Breast epithelium (tissue), 4 donors: ENCODE measurements at regions not wholly inside any gene's neighbourhood (a gene's known extent, or its start where the extent isn't known, plus 50 kb on each side); places are given as distances from the start of the nearest gene placed in this dataset.

Source experiments
- DNase-seq, 2 donors: peaks; one replicate each; pipeline ENCODE4 v3.0.0-alpha.2; 2019; ENCODE audit warnings: low spot score in 2 of 2
- H3K27ac ChIP-seq, 2 donors: fragments of 200-600 bp; sonication (generic) in 1 of 2; one replicate each; pipeline ENCODE4 v1.5.1; 2016 to 2019; ENCODE audit warnings: mild to moderate bottlenecking in 1 of 2
- H3K27me3 ChIP-seq, 2 donors: fragments of 200-600 bp; sonication (generic) in 1 of 2; one replicate each; pipeline versions ENCODE4 v1.5.1 to v1.6.0; 2017 to 2019; ENCODE audit warnings: control low read depth in 1 of 2, mild to moderate bottlenecking in 1 of 2
- H3K36me3 ChIP-seq: fragments of 200-600 bp; one replicate; pipeline ENCODE4 v1.5.1; 2019
- H3K4me1 ChIP-seq, 2 donors: fragments of 200-600 bp; sonication (generic); one replicate each; pipeline ENCODE4 v1.5.1; 2016 to 2019; ENCODE audit warnings: control low read depth in 1 of 2
- H3K4me3 ChIP-seq, 3 donors: fragments of 200-600 bp; sonication (generic); 1 replicate in 2 of 3; 2 replicates in 1 of 3; pipeline ENCODE4 v1.5.1; 2016 to 2019; ENCODE audit warnings: mild to moderate bottlenecking in 3 of 3, moderate library complexity in 2 of 3
- H3K9me3 ChIP-seq, 2 donors: fragments of 200-600 bp; sonication (generic) in 1 of 2; one replicate each; pipeline ENCODE4 v1.5.1; 2016 to 2019; ENCODE audit warnings: control low read depth in 1 of 2
- POLR2A ChIP-seq: fragments of 450-650 bp; IDR thresholded peaks from one replicate; pipeline ENCODE4 v1.6.1; 2016; ENCODE audit warnings: antibody characterized with exemption, mild to moderate bottlenecking, moderate library complexity
- POLR2AphosphoS5 ChIP-seq, 3 donors: sonication (generic); formaldehyde crosslinking; IDR thresholded peaks; one replicate each; pipeline ENCODE4 v1.6.1; 2017; ENCODE audit warnings: antibody characterized with exemption in 3 of 3
- intact Hi-C: fragments of 100-400 bp; cut with DNase I; formaldehyde crosslinking; loops from one replicate; pipeline ENCODE4 v1.15.1; 2023; ENCODE audit warnings: low total_unique reads
- TF ChIP-seq, protein P1 (sequence below), 3 donors: fragments of 450-650 bp; IDR thresholded peaks; one replicate each; pipeline ENCODE4 v1.5.1; 2016 to 2017; ENCODE audit warnings: antibody characterized with exemption in 3 of 3, mild to moderate bottlenecking in 3 of 3, moderate library complexity in 3 of 3

DNA sequence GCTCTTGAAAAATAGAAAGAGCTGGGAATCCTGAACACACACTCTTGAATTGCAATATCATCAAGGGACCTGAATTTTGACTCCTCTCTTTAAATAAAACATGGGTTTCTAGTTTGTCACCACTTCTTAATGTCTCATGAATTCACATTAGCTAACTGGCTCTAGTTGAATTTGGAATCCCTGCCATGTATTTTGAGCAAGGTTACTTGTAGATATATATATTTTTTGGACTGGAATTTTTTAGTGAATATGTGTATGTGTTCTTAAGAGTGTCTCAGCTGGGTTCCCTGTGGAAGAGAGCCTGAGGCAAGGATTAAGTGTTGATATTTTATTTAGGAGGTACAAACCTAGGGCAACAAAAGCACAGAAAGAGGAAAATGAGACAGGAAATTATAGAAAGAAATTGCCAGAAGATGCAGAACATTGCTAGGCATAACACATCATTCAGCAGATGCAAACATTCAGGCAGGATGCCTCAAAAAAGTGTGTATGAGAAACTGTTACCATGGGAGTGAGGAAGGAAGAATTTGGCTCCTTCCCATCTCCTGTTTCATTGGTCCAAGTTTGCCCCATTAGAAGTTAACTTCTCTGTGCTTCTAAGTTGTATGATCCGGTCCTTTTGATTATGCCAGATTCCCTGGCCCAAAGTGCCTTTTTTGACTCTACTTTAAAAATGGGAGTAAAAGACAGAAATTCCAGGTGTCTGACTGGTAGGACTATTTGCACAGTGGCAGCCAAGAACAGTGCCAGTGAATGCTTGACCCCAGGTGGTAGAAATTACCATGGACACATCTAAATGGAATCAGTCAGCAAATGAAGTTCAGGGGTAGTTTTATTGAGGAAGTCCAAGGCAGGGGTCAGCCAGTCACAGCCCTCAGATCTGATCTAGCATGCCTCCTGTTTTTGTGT, 253.7 kb upstream of the TGFBR2 start:
- Histone ChIP-seq H3K36me3 (no peaks in the 10 kb centered on the region), H3K4me3 (no peak overlapping the region), H3K27ac (peak overlapping the region in 1 of 2 donors; percentile 49), H3K27me3 (no peaks in the 10 kb centered on the region), H3K9me3 (no peaks in the 10 kb centered on the region), H3K4me1 (no peaks in the 10 kb centered on the region)
- no peak for DNase-seq
- TF ChIP-seq, protein P1, sequence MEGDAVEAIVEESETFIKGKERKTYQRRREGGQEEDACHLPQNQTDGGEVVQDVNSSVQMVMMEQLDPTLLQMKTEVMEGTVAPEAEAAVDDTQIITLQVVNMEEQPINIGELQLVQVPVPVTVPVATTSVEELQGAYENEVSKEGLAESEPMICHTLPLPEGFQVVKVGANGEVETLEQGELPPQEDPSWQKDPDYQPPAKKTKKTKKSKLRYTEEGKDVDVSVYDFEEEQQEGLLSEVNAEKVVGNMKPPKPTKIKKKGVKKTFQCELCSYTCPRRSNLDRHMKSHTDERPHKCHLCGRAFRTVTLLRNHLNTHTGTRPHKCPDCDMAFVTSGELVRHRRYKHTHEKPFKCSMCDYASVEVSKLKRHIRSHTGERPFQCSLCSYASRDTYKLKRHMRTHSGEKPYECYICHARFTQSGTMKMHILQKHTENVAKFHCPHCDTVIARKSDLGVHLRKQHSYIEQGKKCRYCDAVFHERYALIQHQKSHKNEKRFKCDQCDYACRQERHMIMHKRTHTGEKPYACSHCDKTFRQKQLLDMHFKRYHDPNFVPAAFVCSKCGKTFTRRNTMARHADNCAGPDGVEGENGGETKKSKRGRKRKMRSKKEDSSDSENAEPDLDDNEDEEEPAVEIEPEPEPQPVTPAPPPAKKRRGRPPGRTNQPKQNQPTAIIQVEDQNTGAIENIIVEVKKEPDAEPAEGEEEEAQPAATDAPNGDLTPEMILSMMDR (IDR thresholded peaks at IDR 0.05), result no peak
- intact Hi-C loops, result no loop called here

DNA sequence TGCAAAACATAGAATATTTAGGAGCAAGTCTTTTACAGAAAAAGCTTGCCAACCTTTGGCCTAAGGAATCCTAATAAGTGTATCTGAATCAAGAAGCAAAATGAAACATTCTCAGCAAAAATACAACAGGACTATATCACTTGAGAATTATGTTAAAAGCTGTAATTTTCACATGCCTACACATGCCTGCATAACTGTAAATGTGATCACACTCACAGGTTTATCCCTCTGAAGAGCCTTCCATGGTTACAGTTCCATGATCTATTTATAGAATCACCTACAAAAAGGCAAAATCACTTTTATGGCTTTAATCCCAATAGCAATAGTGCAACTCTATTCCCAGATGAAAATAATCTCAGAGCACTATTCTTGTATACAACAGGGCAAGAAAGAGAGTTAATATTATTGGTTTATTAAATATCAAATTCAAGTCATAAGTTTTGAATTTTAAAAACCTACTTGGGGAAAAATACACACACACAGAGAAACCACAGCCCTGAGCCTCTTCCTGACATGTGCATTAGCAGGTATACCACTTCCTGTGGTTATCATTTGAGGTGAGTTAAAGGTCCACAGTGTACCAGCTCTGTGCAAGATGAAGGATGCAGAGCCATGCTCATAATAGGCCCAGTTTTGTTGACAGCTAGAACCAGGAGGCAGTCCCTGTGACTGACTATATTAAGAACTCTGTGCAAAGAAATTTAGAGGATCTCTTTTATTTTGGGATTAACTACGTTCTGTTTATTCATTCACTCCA, 252.5 kb upstream of the TGFBR2 start:
- Histone ChIP-seq H3K4me1 (no peaks in the 10 kb centered on the region), H3K36me3 (no peaks in the 10 kb centered on the region), H3K27me3 (no peaks in the 10 kb centered on the region), H3K27ac (no peak overlapping the region), H3K4me3 (no peak overlapping the region), H3K9me3 (no peaks in the 10 kb centered on the region)
- no peak for DNase-seq
- TF ChIP-seq POLR2A, result no peak
- TF ChIP-seq, protein P1 (IDR thresholded peaks at IDR 0.05), result no peak
- TF ChIP-seq POLR2AphosphoS5 (IDR thresholded peaks at IDR 0.05), result no peak
- intact Hi-C loops, result no loop called here

DNA sequence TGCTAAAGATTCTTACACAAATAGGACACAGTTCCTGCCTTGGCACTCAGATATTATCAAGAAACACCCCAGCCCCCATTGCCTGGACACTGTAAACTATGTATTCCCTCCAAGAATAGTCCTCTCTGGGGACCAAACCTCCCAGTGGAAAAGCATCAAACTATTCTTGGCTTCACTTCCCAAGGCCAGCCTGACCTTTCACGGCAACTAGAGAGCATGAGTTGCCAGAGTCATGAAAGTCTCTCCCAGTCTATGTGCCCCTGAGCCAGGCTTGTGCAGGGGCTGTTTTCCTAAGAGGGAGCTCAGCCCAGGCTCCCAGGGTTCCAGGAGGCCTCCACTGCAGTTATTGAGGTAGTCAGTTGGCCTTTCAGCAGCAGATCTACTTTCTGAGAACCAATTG, 251.9 kb upstream of the TGFBR2 start:
- Histone ChIP-seq H3K4me1 (no peaks in the 10 kb centered on the region), H3K4me3 (no peak overlapping the region), H3K36me3 (no peaks in the 10 kb centered on the region), H3K27me3 (no peaks in the 10 kb centered on the region), H3K27ac (no peak overlapping the region), H3K9me3 (no peaks in the 10 kb centered on the region)
- intact Hi-C loops, result no loop called here
- TF ChIP-seq POLR2AphosphoS5 (IDR thresholded peaks at IDR 0.05) (no peak), POLR2A (no peak)
- TF ChIP-seq, protein P1 (IDR thresholded peaks at IDR 0.05), result no peak
- DNase-seq, result no peak

DNA sequence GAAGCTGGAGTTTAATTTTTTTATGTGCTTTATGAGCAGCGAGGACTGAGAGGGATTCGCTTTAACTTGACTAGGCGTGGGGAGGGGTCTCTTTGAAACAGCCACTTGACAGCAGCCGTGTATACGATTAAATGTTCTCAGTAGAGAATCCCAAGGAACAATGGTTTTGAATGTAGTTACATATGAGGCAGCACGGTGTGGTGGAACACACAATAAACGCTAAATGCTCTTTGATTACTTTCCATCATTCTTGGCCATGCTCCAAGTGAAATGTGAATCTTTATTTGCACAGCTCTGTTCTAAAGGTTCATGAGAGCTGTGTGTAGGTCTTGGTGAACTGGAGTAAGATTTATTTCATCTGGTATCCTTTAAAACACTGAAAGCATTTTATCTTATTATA, 251.4 kb upstream of the TGFBR2 start:
- no peak overlapping the region for H3K27ac ChIP-seq
- H3K4me1 ChIP-seq, result no peaks in the 10 kb centered on the region
- H3K4me3 ChIP-seq, result no peak overlapping the region
- H3K36me3 ChIP-seq, result no peaks in the 10 kb centered on the region
- no peak for DNase-seq
- TF ChIP-seq POLR2A, result no peak
- TF ChIP-seq POLR2AphosphoS5 (IDR thresholded peaks at IDR 0.05), result no peak
- TF ChIP-seq, protein P1 (IDR thresholded peaks at IDR 0.05), result no peak
- H3K27me3 ChIP-seq, result no peaks in the 10 kb centered on the region
- H3K9me3 ChIP-seq, result no peaks in the 10 kb centered on the region
- intact Hi-C loops, result no loop called here

DNA sequence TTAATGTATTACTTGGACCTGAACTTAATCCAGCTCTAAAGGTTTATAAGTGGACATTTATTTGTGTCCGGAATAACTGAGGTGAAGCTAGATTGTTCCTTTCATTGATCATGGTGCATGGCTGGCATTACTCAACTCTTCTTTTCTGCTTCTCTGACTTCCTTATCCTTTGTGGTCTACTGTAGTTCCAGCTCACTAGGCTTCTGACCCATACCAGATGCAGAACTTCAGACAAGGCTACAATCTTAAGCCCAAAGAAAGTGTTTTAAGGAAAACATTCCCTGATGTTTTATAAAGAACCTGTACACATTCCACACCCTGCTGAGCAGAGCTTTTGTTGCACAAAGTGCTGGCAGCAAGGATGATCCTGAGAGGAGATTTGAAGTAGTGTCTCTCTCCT, 250.8 kb upstream of the TGFBR2 start:
- no peak for TF ChIP-seq POLR2AphosphoS5 (IDR thresholded peaks at IDR 0.05)
- Histone ChIP-seq H3K4me1 (no peaks in the 10 kb centered on the region), H3K4me3 (no peak overlapping the region), H3K27ac (no peak overlapping the region), H3K9me3 (no peaks in the 10 kb centered on the region), H3K36me3 (no peaks in the 10 kb centered on the region), H3K27me3 (no peaks in the 10 kb centered on the region)
- no peak for DNase-seq
- intact Hi-C loops, result no loop called here
